HG03378 (cell line): ENCODE measurements at regions not wholly inside any gene's neighbourhood (a gene's known extent, or its start where the extent isn't known, plus 50 kb on each side); places are given as distances from the start of the nearest gene placed in this dataset.
"Not testable (repeated sequence)": the region's sequence is repeated elsewhere in the genome, so short reads cannot be mapped to it uniquely, and the experiment has no call there.

Source experiments
- ATAC-seq: cut with Tn5 transposase; IDR thresholded peaks from one replicate; pipeline ENCODE4 v1.9.1; 2021; ENCODE audit warnings: mild to moderate bottlenecking, moderate library complexity; ENCODE audit not compliant: unreplicated experiment

- no peak for ATAC-seq
Measured at GRCh38 chr9:11697126-11697525, 996.1 kb upstream of the TYRP1 start.

DNA sequence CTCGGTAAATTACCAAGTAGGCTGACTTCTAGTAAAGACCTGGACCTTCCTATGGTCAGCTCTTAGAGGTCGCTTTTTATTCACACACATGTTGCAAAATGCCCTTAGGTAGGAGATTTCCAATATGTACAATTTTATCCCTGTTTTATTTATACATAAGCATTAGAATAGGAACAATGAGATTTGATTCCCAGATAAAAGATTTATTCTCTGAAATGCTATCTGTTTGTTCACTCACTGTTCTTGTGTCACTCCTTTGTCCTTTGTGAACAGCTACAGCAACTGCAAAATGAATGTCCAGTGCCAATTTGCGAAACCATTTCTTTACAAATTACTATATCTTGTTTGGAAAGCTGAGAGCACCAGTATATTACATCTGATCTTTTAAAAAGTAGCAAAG lies 991.5 kb upstream of the TYRP1 start:
- ATAC-seq, result no peak

GRCh38 chr9:11702548-11702947 lies 990.6 kb upstream of the TYRP1 start:
- ATAC-seq, result no peak

DNA sequence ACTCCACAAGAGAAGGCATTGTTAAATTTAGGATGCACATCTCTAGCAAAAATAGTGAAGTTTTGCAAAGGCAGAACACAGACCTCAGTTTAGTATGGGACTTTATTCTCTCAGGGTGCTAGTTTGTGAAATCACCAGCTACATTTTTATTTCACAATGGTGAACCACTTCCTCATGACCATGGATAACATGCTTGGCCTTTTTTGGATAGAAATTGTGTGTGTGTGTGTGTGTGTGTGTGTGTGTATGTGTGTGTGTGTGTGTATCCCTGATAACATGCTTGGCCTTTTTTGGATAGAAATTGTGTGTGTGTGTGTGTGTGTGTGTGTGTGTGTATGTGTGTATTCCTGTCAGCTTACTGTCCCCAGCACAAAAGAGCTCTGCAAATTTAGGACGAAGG lies 989.0 kb upstream of the TYRP1 start:
- ATAC-seq, result not testable (repeated sequence)

DNA sequence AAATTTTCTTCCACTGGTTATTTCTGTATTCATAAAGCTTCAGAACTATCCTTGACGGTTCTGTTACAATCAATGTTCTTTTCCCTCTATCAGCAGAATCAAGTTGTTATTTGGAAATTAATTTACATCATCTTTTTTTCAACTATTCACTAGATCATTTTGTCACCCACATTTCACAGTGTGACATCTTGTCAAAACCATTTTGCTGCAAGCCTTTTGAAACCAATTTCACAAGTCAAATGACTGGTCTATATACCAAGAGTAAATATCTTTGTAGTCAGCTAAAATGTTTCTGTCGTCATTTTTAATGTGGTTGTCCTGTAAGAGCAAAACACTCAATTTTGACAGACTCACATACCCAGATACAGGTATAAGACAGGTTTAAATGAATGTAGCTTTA lies 984.3 kb upstream of the TYRP1 start:
- no peak for ATAC-seq

DNA sequence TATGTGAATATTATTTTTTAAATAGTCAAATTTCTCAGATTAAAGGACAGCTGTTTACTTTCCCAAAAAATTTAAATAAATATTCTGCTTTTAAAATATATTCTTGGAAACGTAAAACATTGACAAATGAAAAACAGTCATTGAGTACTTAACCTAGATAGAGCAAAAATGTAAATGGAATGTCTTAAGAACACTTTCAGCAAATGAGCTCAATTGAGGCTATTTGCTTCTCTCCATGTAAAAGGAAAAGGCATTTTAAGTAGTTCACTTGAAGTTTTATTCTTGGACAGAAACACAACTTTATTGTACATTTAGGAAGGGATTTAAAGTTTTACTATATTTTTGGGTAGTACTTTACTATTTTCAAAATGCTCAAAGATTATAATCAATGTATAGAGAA lies 983.6 kb upstream of the TYRP1 start:
- no peak for ATAC-seq

GRCh38 chr9:11713077-11713476 lies 980.1 kb upstream of the TYRP1 start:
- ATAC-seq, result no peak

DNA sequence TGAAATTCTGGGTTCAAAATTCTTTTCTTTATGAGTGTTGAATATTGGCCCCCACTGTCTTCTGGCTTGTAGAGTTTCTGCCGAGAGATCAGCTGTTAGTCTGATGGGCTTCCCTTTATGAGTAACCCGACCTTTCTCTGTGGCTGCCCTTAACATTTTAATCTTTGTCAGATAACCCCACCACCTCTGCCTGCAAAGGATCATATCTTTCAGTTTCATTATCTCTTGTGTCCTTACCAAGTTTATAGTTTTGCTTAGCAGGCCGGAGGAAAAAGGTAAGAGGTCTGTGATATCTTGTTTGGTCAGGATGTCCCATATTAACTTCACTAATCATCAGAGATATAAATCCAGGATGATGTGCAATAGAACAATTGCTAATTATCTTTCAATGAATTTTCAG lies 970.2 kb upstream of the TYRP1 start:
- no peak for ATAC-seq

GRCh38 chr9:11726659-11727058 lies 966.5 kb upstream of the TYRP1 start:
- ATAC-seq, result no peak

DNA sequence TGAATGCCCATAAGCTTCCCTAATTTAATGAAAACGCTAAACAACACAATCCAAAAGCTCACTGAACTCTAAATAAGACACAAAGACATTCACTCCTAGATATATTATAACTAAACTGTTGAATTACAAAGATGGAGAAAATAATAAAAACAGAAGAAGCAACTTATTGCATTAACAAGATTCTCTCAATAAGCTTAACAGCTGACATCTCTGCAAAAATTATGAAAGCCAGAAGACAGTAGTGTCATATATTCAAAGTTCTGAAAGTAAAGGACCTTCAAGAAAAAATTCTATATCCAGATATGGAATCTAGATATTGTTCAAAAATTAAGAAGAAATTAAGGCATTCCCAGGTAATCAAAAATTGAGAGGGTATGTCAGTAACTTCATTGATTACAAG lies 957.8 kb upstream of the TYRP1 start:
- no peak for ATAC-seq

- ATAC-seq, result no peak
Measured at GRCh38 chr9:11742471-11742870, 950.7 kb upstream of the TYRP1 start.

DNA sequence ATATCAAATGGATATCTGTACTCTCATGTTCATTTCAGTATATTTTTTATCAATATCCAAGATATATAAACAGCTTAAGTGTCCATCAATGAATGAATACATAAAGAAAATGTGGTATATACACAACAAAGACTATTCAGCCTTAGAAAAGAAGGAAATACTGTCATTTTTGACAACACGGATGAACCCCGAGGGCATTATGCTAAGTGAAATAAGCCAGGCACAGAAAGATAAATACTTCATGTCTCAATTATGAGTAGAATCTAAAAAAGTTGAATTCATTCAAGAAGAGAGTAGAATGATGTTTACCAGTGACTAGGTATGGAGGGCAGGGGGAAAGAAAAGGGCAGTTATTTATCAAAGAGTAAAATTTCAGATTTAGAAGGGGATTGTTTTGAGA lies 949.8 kb upstream of the TYRP1 start:
- no peak for ATAC-seq

GRCh38 chr9:11749396-11749795 lies 943.8 kb upstream of the TYRP1 start:
- no peak for ATAC-seq

- no peak for ATAC-seq
Measured at GRCh38 chr9:11755951-11756350, 937.2 kb upstream of the TYRP1 start.

DNA sequence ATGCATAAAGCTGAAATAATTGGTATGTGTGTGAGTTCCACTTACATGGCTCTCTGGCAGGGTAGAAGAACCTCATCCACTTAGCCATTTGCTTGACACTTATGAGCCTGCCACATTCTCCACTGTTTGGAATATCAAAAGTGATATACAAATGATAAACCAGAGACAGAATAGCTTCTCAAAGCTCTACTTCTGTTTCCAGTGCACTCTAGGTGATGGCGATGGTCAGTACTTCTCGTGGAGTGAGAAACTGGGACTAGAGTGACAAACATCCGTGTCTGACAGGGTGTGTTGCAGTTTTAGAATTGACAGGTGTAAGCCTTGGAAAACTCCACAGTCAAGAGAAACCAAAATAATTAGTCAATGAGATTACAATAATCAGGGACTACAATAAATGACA lies 935.8 kb upstream of the TYRP1 start:
- ATAC-seq, result no peak

GRCh38 chr9:11758016-11758415 lies 935.2 kb upstream of the TYRP1 start:
- ATAC-seq, result no peak

- no peak for ATAC-seq
Measured at GRCh38 chr9:11779971-11780370, 913.2 kb upstream of the TYRP1 start.

- ATAC-seq, result no peak
Measured at GRCh38 chr9:11792870-11793269, 900.3 kb upstream of the TYRP1 start.

DNA sequence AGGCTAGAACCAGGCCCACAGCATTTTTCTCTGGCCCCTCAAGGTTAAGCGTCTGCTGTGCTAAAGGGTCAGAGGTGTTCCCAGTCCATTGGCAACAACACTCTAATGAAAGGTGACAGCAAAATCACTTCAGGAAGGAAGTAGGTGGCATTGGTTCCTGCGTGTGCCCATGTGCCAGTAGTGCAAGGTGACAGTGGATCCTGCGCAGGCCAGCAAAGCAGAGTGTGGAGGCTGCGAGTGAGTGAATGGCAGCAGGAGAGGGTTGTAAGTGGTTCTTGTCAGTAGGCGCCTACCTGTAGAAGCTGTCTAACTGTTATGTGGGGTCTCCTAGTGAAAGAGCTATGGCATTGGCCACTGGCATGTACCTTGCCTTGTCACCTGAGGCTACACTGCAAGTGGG lies 898.2 kb upstream of the TYRP1 start:
- ATAC-seq, result no peak

- ATAC-seq, result no peak
Measured at GRCh38 chr9:11805969-11806368, 887.2 kb upstream of the TYRP1 start.

DNA sequence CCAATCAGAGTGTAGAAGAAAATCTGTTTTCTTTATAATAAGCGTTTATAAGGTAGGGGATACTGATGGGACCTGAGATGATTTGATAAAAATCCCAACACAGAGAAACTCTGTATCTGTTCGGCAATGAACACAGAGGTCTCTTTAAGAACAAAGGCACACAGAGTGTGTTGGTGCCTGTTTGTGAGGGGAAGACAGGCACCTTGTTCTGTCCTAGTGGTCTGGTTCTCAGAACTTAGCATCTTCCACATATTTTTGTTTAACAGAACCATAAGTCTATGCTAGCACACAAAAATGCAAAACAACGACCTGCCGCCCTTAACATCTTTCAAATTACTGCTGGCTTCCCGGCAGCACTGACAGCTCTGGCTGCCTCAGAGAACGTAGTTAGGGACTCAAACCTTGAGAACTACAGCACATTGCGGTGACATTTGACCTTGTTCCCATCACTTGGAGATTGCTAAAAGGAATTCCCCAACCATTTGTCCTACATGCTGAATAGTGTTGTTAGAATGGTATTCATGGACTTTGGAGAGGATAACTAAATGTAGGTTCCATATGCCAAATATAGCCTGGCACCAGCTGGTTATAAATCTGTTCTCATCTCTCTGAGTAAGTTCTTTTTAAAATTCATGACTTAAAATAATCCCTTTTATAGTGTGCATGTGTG lies 871.7 kb upstream of the TYRP1 start:
- no peak for ATAC-seq

DNA sequence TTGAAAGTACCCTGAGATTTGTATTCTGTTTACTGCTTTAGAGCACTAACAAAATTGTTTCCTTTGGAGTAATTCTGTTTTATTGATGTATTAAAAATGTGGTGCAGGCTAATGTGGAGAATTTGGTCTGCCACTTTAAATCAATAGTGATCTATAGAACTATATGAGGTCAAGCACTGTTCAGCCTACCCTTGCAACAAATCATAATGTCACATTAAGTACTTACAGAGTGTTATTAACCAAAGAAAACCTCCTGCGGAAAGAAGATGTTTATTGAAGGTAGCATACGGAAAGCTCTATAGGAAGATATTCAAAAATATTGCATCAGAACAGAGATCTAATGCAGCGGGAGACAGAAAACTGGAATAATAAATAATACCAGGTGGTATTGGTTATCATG lies 865.0 kb upstream of the TYRP1 start:
- no peak for ATAC-seq

GRCh38 chr9:11833056-11833455 lies 860.1 kb upstream of the TYRP1 start:
- ATAC-seq, result no peak
